GM18508 (cell line): ENCODE measurements at regions not wholly inside any gene's neighbourhood (a gene's known extent, or its start where the extent isn't known, plus 50 kb on each side); places are given as distances from the start of the nearest gene placed in this dataset.
"Not testable (repeated sequence)": the region's sequence is repeated elsewhere in the genome, so short reads cannot be mapped to it uniquely, and the experiment has no call there.

Experiments
- ATAC-seq: cut with Tn5 transposase; IDR thresholded peaks from one replicate; pipeline ENCODE4 v1.9.1; 2021; ENCODE audit warnings: moderate number of reproducible peaks; ENCODE audit not compliant: insufficient read depth, unreplicated experiment

- ATAC-seq: no peak
These were observed 162.0 kb upstream of the C1orf174 start for GRCh38 chr1:4062041-4062440.

- ATAC-seq: no peak
These were observed 162.5 kb upstream of the C1orf174 start for GRCh38 chr1:4062560-4062959.

- ATAC-seq: no peak
These were observed 162.9 kb upstream of the C1orf174 start for GRCh38 chr1:4062992-4063391.

- no peak for ATAC-seq
These were observed 163.4 kb upstream of the C1orf174 start for GRCh38 chr1:4063516-4063915.

GRCh38 chr1:4064150-4064889 lies 164.2 kb upstream of the C1orf174 start:
- no peak for ATAC-seq

- ATAC-seq: no peak
These were observed 167.0 kb upstream of the C1orf174 start for GRCh38 chr1:4066860-4067599.

- ATAC-seq: no peak
These were observed 168.0 kb upstream of the C1orf174 start for GRCh38 chr1:4068076-4068475.

- ATAC-seq: no peak
These were observed 171.6 kb upstream of the C1orf174 start for GRCh38 chr1:4071653-4072052.

- no peak for ATAC-seq
These were observed 172.5 kb upstream of the C1orf174 start for GRCh38 chr1:4072481-4073153.

- no peak for ATAC-seq
These were observed 175.6 kb upstream of the C1orf174 start for GRCh38 chr1:4075436-4076225.

- no peak for ATAC-seq
These were observed 176.3 kb upstream of the C1orf174 start for GRCh38 chr1:4076346-4076745.

- not testable (repeated sequence) for ATAC-seq
These were observed 178.3 kb upstream of the C1orf174 start for GRCh38 chr1:4078091-4078962.

GRCh38 chr1:4079815-4080214 lies 179.7 kb upstream of the C1orf174 start:
- ATAC-seq: no peak

- no peak for ATAC-seq
These were observed 182.0 kb upstream of the C1orf174 start for GRCh38 chr1:4081806-4082711.

- no peak for ATAC-seq
These were observed 183.4 kb upstream of the C1orf174 start for GRCh38 chr1:4083231-4084047.

GRCh38 chr1:4084048-4084431 lies 184.0 kb upstream of the C1orf174 start:
- ATAC-seq: no peak

GRCh38 chr1:4084446-4084845 lies 184.4 kb upstream of the C1orf174 start:
- no peak for ATAC-seq

GRCh38 chr1:4084896-4085295 lies 184.8 kb upstream of the C1orf174 start:
- no peak for ATAC-seq
